B cell (primary cell): ENCODE measurements at regions not wholly inside any gene's neighbourhood (a gene's known extent, or its start where the extent isn't known, plus 50 kb on each side); places are given as distances from the start of the nearest gene placed in this dataset.

ENCODE experiments used
- CTCF ChIP-seq: fragments of 200-600 bp; IDR thresholded peaks from one replicate; pipeline ENCODE4 v1.8.0; 2022; ENCODE audit warnings: antibody characterized with exemption, mild to moderate bottlenecking
- EZH2 ChIP-seq: IDR thresholded peaks from 2 replicates; pipeline ENCODE4 v1.6.1; 2012; ENCODE audit warnings: borderline replicate concordance, low read depth, mild to moderate bottlenecking, moderate library complexity, low read length; ENCODE audit not compliant: insufficient read depth, poor library complexity, severe bottlenecking

GRCh38 chr9:80070071-80070742 is 498.4 kb downstream of the TLE4 start:
- TF ChIP-seq CTCF (no peak), EZH2 (no peak)
